ENCODE measurements at regions not wholly inside any gene's neighbourhood (a gene's known extent, or its start where the extent isn't known, plus 50 kb on each side); places are given as distances from the start of the nearest gene placed in this dataset.

DNA sequence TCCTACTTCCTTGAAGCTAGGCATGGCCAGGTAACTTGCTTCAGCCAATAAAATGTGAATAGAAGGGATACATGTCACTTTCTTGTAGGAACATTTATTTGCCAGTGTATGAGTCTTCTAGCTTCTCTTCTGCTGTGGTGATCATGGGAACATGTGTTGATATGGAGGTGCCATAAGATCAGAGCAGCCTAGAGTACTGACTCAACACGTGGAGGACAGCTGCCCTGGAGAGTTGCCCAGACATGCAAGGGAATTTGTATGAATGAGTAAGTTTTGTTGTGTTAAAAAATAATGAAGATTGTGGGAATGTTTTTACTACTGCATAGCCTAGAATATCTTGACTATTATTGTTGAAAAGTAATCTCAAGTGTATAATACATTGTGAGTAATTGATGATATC is 502.3 kb downstream of the NUF2 start:
- no peak overlapping the region for H3K4me3 ChIP-seq (ENCODE audit: low read depth, low read length)
- peak; percentile 12 for DNase-seq (ENCODE audit: low read depth, low spot score)
- TF ChIP-seq, protein P1, sequence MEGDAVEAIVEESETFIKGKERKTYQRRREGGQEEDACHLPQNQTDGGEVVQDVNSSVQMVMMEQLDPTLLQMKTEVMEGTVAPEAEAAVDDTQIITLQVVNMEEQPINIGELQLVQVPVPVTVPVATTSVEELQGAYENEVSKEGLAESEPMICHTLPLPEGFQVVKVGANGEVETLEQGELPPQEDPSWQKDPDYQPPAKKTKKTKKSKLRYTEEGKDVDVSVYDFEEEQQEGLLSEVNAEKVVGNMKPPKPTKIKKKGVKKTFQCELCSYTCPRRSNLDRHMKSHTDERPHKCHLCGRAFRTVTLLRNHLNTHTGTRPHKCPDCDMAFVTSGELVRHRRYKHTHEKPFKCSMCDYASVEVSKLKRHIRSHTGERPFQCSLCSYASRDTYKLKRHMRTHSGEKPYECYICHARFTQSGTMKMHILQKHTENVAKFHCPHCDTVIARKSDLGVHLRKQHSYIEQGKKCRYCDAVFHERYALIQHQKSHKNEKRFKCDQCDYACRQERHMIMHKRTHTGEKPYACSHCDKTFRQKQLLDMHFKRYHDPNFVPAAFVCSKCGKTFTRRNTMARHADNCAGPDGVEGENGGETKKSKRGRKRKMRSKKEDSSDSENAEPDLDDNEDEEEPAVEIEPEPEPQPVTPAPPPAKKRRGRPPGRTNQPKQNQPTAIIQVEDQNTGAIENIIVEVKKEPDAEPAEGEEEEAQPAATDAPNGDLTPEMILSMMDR (IDR thresholded peaks at IDR 0.05; ENCODE audit: low read depth, low read length): no peak
- in situ Hi-C loops (cut with HindIII; ENCODE audit: low sequenced_read_pairs): no loop called here

DNA sequence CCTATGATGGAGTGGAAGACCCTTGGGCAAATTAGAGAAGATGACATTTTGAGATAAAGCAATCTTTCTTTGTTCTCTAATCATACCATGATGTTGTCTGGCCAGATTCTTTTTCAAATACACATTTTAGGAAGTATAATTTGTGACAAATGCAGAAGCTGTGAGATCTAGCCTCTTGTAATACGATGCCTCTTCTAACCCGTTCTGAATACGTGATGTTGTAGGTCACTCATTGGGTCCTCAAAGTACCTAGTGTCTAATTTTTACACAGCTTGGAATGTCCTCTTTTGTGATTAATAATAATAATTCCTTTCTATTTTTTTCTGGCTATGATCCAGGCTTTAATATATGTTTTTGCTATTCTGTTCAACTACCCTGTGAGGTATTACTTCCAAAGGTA is 502.7 kb downstream of the NUF2 start:
- TF ChIP-seq, protein P1 (IDR thresholded peaks at IDR 0.05; ENCODE audit: low read depth, low read length): no peak
- H3K4me3 ChIP-seq (ENCODE audit: low read depth, low read length): no peak overlapping the region
- DNase-seq (ENCODE audit: low read depth, low spot score): no peak
- in situ Hi-C loops (cut with HindIII; ENCODE audit: low sequenced_read_pairs): no loop called here

DNA sequence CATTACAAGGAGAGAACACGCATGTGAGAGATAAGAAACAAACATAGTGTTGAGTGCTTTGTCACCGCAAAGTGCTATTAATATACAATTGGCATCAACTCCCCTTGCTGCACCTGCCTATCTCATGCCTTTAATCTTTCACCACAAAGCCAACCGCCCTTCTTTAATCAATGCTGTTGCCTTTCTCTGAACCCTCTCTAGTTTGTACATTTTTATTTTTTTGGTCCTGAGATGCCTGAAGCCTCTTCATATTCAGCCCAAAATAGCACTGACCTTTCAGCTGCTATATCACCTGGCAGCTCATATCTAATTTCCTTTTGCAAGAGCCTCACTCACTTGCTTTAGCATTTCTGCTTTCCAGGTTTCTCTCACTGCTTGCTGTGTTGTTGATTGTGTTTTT is 504.7 kb downstream of the NUF2 start:
- in situ Hi-C loops (cut with HindIII; ENCODE audit: low sequenced_read_pairs): no loop called here
- TF ChIP-seq, protein P1 (IDR thresholded peaks at IDR 0.05; ENCODE audit: low read depth, low read length): no peak
- DNase-seq (ENCODE audit: low read depth, low spot score): no peak
- H3K4me3 ChIP-seq (ENCODE audit: low read depth, low read length): no peak overlapping the region

DNA sequence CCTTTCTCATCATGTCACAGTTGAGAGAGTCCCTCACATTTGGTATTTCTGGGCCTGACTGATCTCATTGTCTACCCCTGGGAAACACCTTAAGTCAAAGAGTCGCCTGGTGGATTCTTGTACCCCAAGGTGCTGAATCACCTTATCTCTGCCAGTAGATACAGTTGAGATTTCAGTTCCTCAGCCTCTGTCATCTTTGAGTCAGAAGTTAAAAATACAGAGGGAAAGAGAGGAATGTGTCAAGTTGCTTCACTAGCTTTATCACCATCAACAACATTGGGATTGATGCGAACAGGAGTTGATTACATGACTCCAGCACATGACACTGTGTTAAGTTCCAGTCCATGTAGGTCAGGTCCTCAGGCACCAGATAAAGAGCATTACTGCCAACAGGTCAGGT is 513.0 kb downstream of the NUF2 start:
- no peak overlapping the region for H3K4me3 ChIP-seq (ENCODE audit: low read depth, low read length)
- TF ChIP-seq, protein P1 (IDR thresholded peaks at IDR 0.05; ENCODE audit: low read depth, low read length): no peak
- DNase-seq (ENCODE audit: low read depth, low spot score): no peak
- in situ Hi-C loops (cut with HindIII; ENCODE audit: low sequenced_read_pairs): no loop called here

DNA sequence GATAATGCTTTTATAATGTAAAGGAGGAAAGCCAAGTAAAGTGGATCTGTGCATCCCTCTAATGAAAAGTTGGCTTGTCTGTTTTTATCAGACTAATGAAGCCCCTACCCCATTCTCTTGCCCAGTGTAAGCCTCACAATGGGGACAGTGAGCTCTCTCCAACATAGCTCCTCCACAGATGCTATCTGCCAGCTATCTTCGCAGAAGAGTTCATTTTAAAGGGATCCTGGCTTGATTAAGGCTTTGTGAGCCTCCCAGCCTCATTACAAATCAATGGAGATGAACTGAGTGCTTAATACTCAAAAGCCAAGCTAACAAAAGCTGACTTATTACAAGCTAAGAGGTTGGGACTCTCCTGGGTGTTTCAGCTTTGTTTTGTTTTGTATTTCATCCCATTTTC is 514.7 kb downstream of the NUF2 start:
- in situ Hi-C loops (cut with HindIII; ENCODE audit: low sequenced_read_pairs): no loop called here
- TF ChIP-seq, protein P1 (IDR thresholded peaks at IDR 0.05; ENCODE audit: low read depth, low read length): no peak
- H3K4me3 ChIP-seq (ENCODE audit: low read depth, low read length): no peak overlapping the region
- no peak for DNase-seq (ENCODE audit: low read depth, low spot score)

DNA sequence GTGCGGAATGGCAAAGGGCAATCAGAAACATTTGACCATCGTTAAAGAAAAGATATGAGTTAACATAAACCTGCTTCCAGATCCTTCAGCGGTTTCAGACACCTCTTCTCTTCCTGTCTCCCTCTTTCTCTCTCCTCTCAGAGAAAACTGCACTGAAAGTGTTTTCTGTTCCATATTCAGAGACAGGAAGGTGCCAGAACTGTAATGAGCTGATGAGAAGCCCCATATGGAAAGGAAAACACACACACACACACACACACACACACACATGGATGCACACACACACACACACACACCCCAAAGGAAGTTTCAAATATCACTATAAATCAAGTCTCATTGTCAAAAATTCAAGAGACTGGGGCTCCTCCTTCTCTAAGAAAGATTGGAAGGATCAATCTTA is 515.5 kb downstream of the NUF2 start:
- DNase-seq (ENCODE audit: low read depth, low spot score): no peak
- in situ Hi-C loops (cut with HindIII; ENCODE audit: low sequenced_read_pairs): no loop called here
- H3K4me3 ChIP-seq (ENCODE audit: low read depth, low read length): no peak overlapping the region
- TF ChIP-seq, protein P1 (IDR thresholded peaks at IDR 0.05; ENCODE audit: low read depth, low read length): no peak

DNA sequence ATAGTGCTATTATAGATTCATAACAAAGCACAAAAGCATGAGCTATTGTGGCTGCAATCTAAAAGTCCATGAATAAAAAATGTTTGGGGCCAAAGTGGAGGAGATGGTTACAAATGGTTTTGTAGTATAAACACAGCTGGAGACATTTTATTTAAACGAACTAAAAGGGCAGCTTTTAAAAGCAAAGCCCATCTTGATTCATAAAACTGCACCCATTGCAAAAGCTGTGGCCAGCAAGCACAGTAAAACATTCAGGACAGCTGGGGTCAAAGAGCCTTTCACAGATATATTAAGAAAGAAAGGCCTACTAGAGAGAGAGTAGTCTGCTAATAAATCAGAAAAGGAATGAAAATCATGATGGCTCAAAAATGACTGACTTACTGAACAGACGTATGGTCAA is 520.8 kb downstream of the NUF2 start:
- no peak for DNase-seq (ENCODE audit: low read depth, low spot score)
- no peak overlapping the region for H3K4me3 ChIP-seq (ENCODE audit: low read depth, low read length)
- TF ChIP-seq, protein P1 (IDR thresholded peaks at IDR 0.05; ENCODE audit: low read depth, low read length): no peak
- in situ Hi-C loops (cut with HindIII; ENCODE audit: low sequenced_read_pairs): no loop called here
